Osteocyte (in vitro differentiated cells): ENCODE measurements at regions not wholly inside any gene's neighbourhood (a gene's known extent, or its start where the extent isn't known, plus 50 kb on each side); places are given as distances from the start of the nearest gene placed in this dataset.

Experiments
- DNase-seq: peaks from one replicate; pipeline ENCODE4 v3.0.0; 2021; ENCODE audit warnings: mixed read lengths; ENCODE audit not compliant: unreplicated experiment; ENCODE audit errors: extremely low spot score
- H3K27ac Mint-ChIP-seq: one replicate; pipeline ENCODE4 v1.8.0; 2021; ENCODE audit warnings: mild to moderate bottlenecking, mixed read lengths; ENCODE audit not compliant: unreplicated experiment
- H3K27me3 Mint-ChIP-seq: one replicate; pipeline ENCODE4 v1.8.0; 2021; ENCODE audit warnings: mixed read lengths; ENCODE audit not compliant: unreplicated experiment
- H3K36me3 Mint-ChIP-seq: one replicate; pipeline ENCODE4 v1.8.0; 2021; ENCODE audit warnings: mixed read lengths; ENCODE audit not compliant: unreplicated experiment
- H3K4me1 Mint-ChIP-seq: one replicate; pipeline ENCODE4 v1.8.0; 2021; ENCODE audit warnings: mixed read lengths; ENCODE audit not compliant: unreplicated experiment
- H3K4me3 Mint-ChIP-seq: one replicate; pipeline ENCODE4 v1.8.0; 2021; ENCODE audit warnings: mild to moderate bottlenecking, moderate library complexity, mixed read lengths; ENCODE audit not compliant: unreplicated experiment
- H3K9me3 Mint-ChIP-seq: one replicate; pipeline ENCODE4 v1.8.0; 2021; ENCODE audit warnings: mixed read lengths; ENCODE audit not compliant: unreplicated experiment
- TF ChIP-seq, protein P1 (sequence below): fragments of 200-600 bp; sonication (generic); IDR thresholded peaks from 2 replicates; pipeline ENCODE4 v1.5.0; 2021; ENCODE audit warnings: antibody characterized with exemption, mild to moderate bottlenecking, moderate library complexity

GRCh38 chr7:22633286-22633953 is 93.6 kb upstream of the IL6 start:
- DNase-seq, result no peak
- Mint-ChIP-seq H3K27ac (no peak overlapping the region), H3K4me1 (peaks cover 43% of the 10 kb centered on the region), H3K4me3 (no peak overlapping the region), H3K27me3 (no peaks in the 10 kb centered on the region), H3K36me3 (no peaks in the 10 kb centered on the region), H3K9me3 (no peaks in the 10 kb centered on the region)
- TF ChIP-seq, protein P1, sequence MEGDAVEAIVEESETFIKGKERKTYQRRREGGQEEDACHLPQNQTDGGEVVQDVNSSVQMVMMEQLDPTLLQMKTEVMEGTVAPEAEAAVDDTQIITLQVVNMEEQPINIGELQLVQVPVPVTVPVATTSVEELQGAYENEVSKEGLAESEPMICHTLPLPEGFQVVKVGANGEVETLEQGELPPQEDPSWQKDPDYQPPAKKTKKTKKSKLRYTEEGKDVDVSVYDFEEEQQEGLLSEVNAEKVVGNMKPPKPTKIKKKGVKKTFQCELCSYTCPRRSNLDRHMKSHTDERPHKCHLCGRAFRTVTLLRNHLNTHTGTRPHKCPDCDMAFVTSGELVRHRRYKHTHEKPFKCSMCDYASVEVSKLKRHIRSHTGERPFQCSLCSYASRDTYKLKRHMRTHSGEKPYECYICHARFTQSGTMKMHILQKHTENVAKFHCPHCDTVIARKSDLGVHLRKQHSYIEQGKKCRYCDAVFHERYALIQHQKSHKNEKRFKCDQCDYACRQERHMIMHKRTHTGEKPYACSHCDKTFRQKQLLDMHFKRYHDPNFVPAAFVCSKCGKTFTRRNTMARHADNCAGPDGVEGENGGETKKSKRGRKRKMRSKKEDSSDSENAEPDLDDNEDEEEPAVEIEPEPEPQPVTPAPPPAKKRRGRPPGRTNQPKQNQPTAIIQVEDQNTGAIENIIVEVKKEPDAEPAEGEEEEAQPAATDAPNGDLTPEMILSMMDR, result no peak

DNA sequence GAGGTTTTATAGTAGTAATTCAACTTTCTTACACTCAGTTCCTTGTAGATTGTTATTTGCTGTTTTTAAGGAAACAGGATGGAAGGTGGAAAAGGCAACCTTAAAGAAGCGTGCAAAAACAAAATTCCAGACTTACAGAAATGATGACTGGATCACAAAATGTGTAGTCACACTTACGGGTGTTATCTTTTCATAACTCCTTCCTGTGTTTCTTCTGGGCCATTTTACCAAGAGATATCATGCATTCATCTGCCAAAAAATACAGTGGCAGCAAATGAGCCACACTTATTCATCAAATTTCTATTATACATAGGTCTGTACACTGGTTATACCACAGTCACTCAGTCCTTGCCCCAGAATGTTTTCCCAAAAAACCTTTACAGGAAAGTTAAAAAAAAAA is 94.3 kb upstream of the IL6 start:
- Mint-ChIP-seq H3K27me3 (no peaks in the 10 kb centered on the region), H3K27ac (no peak overlapping the region), H3K4me3 (no peak overlapping the region), H3K9me3 (no peaks in the 10 kb centered on the region), H3K36me3 (no peaks in the 10 kb centered on the region), H3K4me1 (peaks cover 44% of the 10 kb centered on the region)
- TF ChIP-seq, protein P1, result no peak
- DNase-seq, result no peak

DNA sequence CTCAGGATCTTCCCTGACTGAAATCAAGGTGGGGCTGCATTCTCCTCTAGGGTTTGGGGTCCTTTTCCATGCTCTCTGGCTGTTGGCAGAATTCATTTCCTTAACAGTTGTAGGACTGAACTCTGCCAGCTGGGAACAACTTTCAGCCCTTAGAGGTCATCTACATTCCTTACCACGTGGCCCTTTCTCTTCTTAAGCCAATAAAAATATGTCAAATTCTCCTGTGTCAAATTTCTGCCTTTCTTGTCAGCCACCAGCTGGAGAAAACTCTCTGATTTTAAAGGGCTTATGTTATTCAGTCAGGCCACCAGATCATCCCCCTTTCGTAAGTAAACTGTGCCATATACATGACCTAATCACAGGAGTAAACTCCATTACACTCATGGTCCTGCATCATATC is 95.3 kb upstream of the IL6 start:
- H3K27me3 Mint-ChIP-seq, result no peaks in the 10 kb centered on the region
- no peaks in the 10 kb centered on the region for H3K36me3 Mint-ChIP-seq
- TF ChIP-seq, protein P1, result no peak
- no peak overlapping the region for H3K4me3 Mint-ChIP-seq
- H3K27ac Mint-ChIP-seq, result no peak overlapping the region
- H3K9me3 Mint-ChIP-seq, result no peaks in the 10 kb centered on the region
- no peak for DNase-seq
- H3K4me1 Mint-ChIP-seq, result peaks cover 52% of the 10 kb centered on the region

GRCh38 chr7:22630069-22630468 is 96.9 kb upstream of the IL6 start:
- DNase-seq, result no peak
- no peaks in the 10 kb centered on the region for H3K9me3 Mint-ChIP-seq
- no peaks in the 10 kb centered on the region for H3K27me3 Mint-ChIP-seq
- TF ChIP-seq, protein P1, result no peak
- no peak overlapping the region for H3K27ac Mint-ChIP-seq
- H3K36me3 Mint-ChIP-seq, result no peaks in the 10 kb centered on the region
- no peak overlapping the region for H3K4me3 Mint-ChIP-seq
- H3K4me1 Mint-ChIP-seq, result peaks cover 60% of the 10 kb centered on the region

GRCh38 chr7:22629056-22629455 is 97.9 kb upstream of the IL6 start:
- peaks cover 53% of the 10 kb centered on the region for H3K4me1 Mint-ChIP-seq
- no peak overlapping the region for H3K27ac Mint-ChIP-seq
- TF ChIP-seq, protein P1, result no peak
- H3K4me3 Mint-ChIP-seq, result no peak overlapping the region
- DNase-seq, result no peak
- H3K27me3 Mint-ChIP-seq, result no peaks in the 10 kb centered on the region
- no peaks in the 10 kb centered on the region for H3K36me3 Mint-ChIP-seq
- no peaks in the 10 kb centered on the region for H3K9me3 Mint-ChIP-seq
